Chondrocyte (in vitro differentiated cells): ENCODE measurements at regions not wholly inside any gene's neighbourhood (a gene's known extent, or its start where the extent isn't known, plus 50 kb on each side); places are given as distances from the start of the nearest gene placed in this dataset.

Experiments
- DNase-seq: peaks from one replicate; pipeline ENCODE4 v3.0.0; 2021; ENCODE audit warnings: mixed read lengths, low spot score
- H3K27ac Mint-ChIP-seq: one replicate; pipeline ENCODE4 v1.8.0; 2021; ENCODE audit warnings: mild to moderate bottlenecking, moderate library complexity, mixed read lengths; ENCODE audit not compliant: unreplicated experiment
- H3K27me3 Mint-ChIP-seq: 2 replicates; pipeline ENCODE4 v1.8.0; 2021; ENCODE audit warnings: low read depth, mixed read lengths
- H3K36me3 Mint-ChIP-seq: 2 replicates; pipeline ENCODE4 v1.8.0; 2021; ENCODE audit warnings: low read depth, mixed read lengths
- H3K4me1 Mint-ChIP-seq: 2 replicates; pipeline ENCODE4 v1.8.0; 2021; ENCODE audit warnings: low read depth, mild to moderate bottlenecking, mixed read lengths
- H3K4me3 Mint-ChIP-seq: one replicate; pipeline ENCODE4 v1.8.0; 2021; ENCODE audit warnings: mild to moderate bottlenecking, moderate library complexity, mixed read lengths; ENCODE audit not compliant: unreplicated experiment
- H3K9me3 Mint-ChIP-seq: 2 replicates; pipeline ENCODE4 v1.8.0; 2021; ENCODE audit warnings: low read depth, mixed read lengths
- CTCF ChIP-seq: fragments of 200-600 bp; sonication (generic); IDR thresholded peaks from 2 replicates; pipeline ENCODE4 v1.5.0; 2021; ENCODE audit warnings: antibody characterized with exemption, mild to moderate bottlenecking, moderate library complexity

GRCh38 chr10:33688506-33688905, 354.0 kb upstream of the NRP1 start:
- no peak for DNase-seq
- Mint-ChIP-seq H3K9me3 (peaks cover 36% of the 10 kb centered on the region), H3K27me3 (no peaks in the 10 kb centered on the region), H3K4me1 (peaks cover 22% of the 10 kb centered on the region), H3K27ac (no peak overlapping the region), H3K4me3 (no peak overlapping the region), H3K36me3 (peaks cover 17% of the 10 kb centered on the region)
- no peak for TF ChIP-seq CTCF

- Mint-ChIP-seq H3K4me3 (no peak overlapping the region), H3K27ac (peak overlapping the region; percentile 50), H3K9me3 (peaks cover 8% of the 10 kb centered on the region), H3K36me3 (peaks cover 1% of the 10 kb centered on the region), H3K4me1 (peaks cover 22% of the 10 kb centered on the region), H3K27me3 (no peaks in the 10 kb centered on the region)
- peak; percentile 14 for TF ChIP-seq CTCF
- no peak for DNase-seq
Observed at GRCh38 chr10:33684211-33684611, 349.7 kb upstream of the NRP1 start.

- Mint-ChIP-seq H3K9me3 (peaks cover 3% of the 10 kb centered on the region), H3K36me3 (no peaks in the 10 kb centered on the region), H3K4me3 (no peak overlapping the region), H3K27me3 (no peaks in the 10 kb centered on the region), H3K27ac (no peak overlapping the region), H3K4me1 (peaks cover 22% of the 10 kb centered on the region)
- DNase-seq = no peak
- no peak for TF ChIP-seq CTCF
Observed at GRCh38 chr10:33681595-33681994, 347.1 kb upstream of the NRP1 start.

- no peak for DNase-seq
- Mint-ChIP-seq H3K36me3 (no peaks in the 10 kb centered on the region), H3K9me3 (peaks cover 3% of the 10 kb centered on the region), H3K4me1 (peaks cover 25% of the 10 kb centered on the region), H3K4me3 (no peak overlapping the region), H3K27me3 (no peaks in the 10 kb centered on the region), H3K27ac (no peak overlapping the region)
- TF ChIP-seq CTCF = no peak
Observed at GRCh38 chr10:33680036-33680435, 345.6 kb upstream of the NRP1 start.

- Mint-ChIP-seq H3K9me3 (no peaks in the 10 kb centered on the region), H3K4me3 (no peak overlapping the region), H3K36me3 (no peaks in the 10 kb centered on the region), H3K4me1 (peaks cover 16% of the 10 kb centered on the region), H3K27ac (no peak overlapping the region), H3K27me3 (no peaks in the 10 kb centered on the region)
- no peak for TF ChIP-seq CTCF
- DNase-seq = no peak
Observed at GRCh38 chr10:33676606-33677339, 342.3 kb upstream of the NRP1 start.
